SK-N-DZ (cell line): ENCODE measurements at regions not wholly inside any gene's neighbourhood (a gene's known extent, or its start where the extent isn't known, plus 50 kb on each side); places are given as distances from the start of the nearest gene placed in this dataset.

Experiments
- DNase-seq: peaks from one replicate; pipeline ENCODE4 v3.0.0-alpha.2; 2015; ENCODE audit warnings: low spot score

- DNase-seq: no peak
Observed at GRCh38 chr12:81811061-81811777, 52.1 kb upstream of the PPFIA2 start.

GRCh38 chr12:81809829-81810595 lies 50.9 kb upstream of the PPFIA2 start:
- no peak for DNase-seq

- DNase-seq: no peak
Observed at GRCh38 chr12:81809113-81809777, 50.1 kb upstream of the PPFIA2 start.
